GM18907 (cell line): ENCODE measurements at regions not wholly inside any gene's neighbourhood (a gene's known extent, or its start where the extent isn't known, plus 50 kb on each side); places are given as distances from the start of the nearest gene placed in this dataset.
A peak's percentile ranks its signal among the peaks of the same experiment; 100 is the strongest.

Source experiments
- ATAC-seq: cut with Tn5 transposase; IDR thresholded peaks from one replicate; pipeline ENCODE4 v1.9.1; 2021; ENCODE audit warnings: mild to moderate bottlenecking, moderate library complexity; ENCODE audit not compliant: unreplicated experiment

DNA sequence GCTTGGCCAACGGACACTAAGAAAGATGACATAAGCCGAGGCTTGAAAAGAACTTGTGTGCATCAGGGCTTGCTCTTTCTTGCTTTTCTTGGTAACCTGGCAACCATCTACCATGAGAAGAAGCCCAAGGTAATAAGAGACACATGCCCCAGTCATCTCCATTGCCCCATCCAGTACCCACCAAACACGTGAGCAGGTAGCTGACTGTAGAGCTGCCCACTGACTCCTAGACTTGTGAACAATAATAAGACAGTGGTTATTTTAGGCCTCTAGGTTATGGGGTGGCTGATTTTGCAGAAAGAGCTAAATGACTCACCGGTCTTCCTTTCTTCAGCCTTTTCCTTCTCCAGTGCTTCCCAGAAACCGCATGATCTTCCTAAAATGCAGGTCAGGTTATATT, 105.0 kb upstream of the JUN start:
- no peak for ATAC-seq

DNA sequence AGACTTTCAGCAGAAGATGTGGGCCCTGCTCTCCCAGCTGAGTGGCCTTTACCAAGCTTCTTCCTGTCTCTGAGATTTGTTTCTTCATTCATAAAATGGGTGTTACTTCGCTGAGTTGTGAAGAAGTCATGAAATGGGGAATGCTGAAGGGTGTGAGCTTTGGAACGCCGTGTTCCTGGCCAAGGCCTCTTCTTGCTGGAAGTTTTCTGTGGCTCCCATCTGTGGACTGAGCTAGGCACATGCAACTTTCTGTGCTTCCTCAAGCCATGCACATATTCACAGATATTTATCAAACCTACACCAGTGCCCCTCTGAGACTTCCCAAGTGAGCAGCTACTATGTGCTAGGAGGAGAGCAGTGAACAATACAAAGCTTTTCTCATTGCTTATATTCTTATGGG, 106.3 kb upstream of the JUN start:
- no peak for ATAC-seq

DNA sequence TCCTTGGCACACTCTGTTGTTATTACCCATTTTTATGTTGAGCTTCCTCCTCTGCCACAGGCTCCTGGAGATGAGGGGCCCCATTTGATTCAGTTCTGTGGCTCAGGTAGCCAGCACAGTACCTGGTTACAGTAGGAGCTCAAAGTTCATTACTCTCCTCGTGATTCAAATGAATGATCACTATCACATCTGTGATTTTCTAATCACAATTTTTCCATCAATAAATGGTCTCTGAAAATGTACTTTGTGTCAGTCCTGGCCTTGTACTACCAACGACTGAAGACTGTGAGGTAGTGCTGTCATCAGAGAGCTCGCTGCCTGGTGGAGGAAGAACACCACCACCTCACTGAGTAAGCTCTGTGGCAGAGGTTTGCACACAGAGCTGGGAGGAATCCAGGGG, 106.8 kb upstream of the JUN start:
- ATAC-seq = no peak

DNA sequence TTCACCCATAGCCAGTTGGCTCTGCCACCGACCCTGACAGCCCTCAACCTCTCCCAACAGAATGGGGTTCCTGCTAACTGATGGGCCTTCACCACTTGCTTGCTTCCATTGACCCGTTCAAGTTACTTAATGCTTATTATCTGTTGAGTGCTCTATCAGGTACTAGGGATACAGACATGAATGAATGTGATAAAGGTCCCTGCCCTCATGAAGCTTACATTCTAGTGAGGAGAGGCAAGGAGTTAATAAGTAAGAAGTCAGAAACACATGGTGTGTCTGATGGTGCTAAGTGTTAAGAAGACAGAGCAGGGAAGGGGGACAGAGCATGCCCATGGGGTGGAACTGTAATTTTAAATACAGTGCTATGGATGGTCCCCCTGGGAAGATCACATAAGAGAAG, 107.5 kb upstream of the JUN start:
- ATAC-seq = no peak

DNA sequence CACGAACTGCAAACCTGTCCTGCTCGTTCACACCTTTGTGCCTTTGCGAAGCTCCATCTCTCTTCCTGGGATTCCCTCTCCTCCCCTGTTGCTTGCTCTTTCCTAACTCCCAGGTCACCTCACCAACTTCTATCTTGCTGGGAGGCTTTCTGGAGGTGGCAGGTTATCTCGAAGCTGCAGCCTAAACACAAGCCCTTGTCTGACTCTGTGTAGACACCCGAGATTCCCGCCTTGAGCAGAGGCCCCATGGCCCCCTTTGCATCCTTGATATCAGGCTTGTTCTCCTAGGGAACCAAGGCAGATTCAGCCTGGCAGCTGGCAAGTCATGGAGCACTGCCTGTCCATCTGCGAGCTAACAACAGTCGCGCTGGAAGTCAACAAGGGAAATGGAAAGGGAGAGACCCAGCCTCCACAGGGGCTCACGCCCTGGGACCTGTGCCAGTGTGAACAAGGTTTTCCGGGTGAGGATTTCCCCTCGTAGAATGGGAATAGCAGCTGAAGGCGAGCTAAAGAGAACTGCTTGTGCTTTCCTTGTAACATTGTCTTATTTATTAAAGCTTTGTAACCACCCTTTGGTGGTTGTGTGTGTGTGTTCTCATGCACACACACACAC, 109.5 kb upstream of the JUN start:
- no peak for ATAC-seq

DNA sequence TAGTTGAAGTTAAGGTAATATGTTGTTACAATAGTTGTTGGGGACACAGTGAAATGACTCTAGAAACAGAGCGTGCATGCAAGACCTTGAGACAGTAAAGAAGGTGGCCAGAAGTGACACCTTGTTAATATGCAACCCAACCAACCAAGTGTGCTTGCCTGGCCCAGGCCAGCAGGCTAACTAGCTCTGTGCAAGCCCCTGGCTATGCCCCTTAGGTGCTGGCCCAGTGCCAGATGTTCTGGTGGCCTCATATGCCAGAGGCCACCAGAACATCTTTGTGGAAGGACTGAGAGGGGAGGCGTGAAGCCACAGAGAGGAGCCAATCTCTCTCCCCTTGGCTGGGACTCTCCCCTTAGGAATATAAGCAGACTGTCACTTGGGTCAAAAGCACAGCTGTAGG, 111.2 kb upstream of the JUN start:
- no peak for ATAC-seq

DNA sequence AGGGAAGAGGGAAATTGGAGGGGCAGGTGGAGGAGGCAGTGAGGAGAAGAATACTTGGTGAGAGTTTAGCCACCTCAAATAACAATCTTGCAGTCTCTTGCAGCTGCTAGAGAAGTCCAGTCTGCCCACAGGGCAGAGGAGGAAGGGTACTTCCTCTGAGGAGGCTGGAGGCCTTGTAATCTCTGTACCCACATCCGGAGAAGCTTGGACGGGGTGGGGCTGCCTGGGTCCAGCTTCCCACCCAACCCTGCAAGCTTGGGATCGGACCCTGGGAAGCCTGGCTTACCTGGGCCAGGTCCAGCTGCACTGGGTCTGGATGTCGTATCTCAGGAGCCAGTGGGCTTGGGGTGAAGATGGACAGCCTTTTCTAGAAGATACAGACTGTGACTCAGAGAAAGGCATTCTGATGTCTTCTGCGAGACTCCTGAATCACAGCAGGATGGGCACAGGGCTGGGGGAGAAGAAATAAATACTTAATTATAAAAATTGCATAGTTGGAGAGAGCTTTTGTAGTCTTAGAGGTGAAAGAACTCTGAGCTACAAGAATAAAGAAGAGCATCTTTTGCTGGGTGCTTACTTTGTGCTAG, 111.8 kb upstream of the JUN start:
- ATAC-seq = no peak

DNA sequence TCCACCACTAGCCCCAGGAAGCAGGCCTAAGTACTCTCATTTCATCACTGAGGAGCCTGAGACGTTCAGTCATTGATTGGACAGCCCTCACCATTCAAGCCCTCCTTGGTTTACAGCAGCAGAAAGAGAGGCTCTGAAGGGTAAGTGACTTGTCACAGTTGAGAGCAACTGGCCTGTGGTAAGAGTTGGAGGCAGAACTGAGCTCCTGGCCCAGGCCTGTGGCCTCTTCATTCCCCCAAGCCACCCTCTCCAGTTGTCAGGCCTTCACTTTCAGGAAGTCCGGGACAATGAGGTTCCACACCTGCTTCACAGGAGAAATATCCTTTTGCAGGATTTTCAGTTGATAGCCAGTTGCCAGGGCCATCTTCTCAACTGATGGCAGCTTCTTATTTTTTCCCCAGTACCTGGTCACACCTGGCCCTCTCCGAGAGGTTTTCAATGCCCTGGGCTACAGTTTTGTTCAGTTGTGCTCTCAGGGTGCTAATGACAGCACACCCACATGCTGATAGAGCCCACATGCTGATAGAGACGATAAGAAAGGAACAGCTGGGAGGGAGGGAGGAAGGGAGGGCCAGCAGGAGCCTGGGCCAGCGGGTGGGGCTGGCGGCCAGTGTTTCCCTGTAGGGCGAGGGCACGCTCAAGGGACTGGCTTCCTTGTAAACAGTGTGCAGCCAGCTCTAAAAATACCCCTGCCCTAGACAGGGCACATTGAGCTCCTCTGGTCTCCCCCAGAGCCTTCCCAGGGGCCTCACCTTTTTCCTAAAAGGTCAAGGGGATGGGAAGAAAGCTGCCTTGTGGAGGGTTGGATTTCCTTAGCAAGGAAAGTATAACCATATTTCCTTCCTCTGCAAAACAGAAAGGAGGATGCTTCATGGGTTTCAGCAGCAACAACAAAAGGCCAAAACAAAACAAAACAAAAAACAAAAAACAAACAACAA, 112.7 kb upstream of the JUN start:
- no peak for ATAC-seq

DNA sequence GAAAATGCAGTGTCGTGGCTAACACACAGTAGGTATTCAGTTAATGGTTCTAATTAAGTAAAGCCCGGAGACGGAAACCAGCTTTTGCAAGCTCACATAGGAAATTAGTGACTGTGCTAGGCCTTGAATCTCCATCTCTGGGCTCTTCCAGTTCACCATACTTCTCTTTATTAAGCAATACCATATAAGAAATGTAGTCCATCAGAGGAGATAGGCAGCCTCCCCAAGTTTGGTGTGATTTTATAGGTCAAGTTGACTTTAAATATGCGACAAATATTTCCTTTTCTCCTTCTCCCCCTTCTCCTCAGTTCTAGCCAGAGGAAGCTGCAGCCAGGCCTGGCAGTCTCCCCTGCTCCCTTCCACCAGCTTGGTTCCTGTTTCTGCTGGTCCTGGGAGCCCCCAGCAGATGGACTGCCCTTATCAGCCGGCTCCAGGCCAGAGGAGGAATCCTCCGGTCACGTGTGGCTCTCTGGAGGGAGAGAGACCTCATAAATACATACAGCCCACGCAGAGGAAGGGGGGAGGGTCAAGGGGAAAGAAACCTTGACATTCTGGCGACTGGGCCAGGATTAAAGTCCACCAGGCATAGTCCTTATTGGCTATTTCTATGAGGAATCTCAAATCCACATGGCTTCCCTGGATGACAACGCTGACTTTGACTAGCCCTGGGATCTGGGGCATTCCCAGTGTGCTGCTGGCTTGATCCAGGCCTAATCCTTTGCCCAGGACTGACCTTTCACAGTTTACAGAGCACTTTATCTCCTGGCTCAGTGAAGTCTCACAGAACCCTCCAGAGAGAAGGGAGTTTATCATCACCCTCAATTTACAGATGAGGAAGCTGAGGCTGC, 115.1 kb upstream of the JUN start:
- ATAC-seq = no peak

DNA sequence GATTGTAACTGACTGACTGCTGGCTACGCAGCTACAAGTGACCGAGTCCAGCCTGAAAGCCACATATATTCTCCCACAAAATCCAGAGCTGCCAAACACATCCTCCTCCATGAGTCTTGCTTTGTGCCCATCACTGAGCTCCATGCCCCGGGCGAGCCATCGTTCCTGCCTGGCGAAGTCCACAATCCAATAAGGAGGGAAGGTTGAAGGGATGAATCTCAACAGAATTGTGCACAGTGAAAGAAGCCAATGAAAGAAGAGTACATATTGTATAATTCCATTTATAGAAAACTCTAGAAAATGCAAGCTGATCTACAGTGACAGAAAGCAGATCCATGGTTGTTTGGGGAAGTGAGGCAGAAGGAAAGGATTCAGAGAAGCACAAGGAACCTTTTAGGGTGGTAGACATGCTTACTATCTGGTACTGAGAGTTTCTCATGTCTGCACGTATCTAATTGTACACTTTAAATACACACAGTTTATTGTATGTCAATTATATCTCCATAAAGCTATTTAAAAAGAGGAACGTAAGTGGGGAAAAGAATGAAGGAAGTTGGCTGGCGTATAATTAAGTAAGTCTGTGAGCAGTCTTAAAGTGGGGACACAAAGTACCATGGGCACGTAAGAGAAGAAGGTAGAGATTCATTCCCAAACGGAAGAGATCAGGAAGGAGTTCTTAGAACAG, 115.9 kb upstream of the JUN start:
- ATAC-seq = no peak

DNA sequence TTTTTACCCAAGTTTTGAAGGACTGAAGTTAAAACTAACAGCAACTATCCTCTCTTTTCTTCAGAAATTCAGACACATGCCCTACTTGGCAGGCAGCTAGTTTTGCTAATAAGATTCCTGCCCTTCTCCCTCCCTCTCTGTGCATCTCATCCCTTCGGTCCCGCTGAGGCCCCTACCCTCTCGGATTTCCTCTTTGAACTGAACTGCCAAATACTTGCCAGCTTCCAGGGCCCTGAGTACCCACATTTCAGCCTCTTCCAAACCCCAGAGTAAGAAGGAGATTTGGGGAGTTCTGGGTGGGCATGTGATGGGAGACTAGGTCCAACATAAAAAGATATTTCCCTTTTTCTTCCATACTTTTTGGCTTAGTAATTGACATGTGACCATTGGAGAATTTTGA, 116.5 kb upstream of the JUN start:
- no peak for ATAC-seq

DNA sequence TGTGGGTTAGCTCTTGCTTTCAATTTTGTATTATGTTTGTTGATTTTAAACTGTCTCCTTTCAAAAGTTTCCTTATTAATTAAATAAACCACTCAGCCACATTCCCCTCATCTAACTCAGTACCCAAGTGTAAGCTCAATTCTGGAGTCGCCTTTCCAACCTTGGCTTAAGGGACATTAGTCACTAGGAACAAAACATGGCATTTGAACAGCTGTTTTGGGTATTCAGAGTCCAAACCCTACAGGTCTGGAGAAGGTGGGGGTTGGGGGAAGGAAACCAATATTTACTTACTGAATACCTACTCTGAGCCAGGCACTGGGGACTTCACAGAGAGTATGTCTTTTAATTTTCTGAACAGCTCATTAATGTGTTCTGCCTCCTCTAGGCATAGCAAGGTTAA, 117.2 kb upstream of the JUN start:
- no peak for ATAC-seq

DNA sequence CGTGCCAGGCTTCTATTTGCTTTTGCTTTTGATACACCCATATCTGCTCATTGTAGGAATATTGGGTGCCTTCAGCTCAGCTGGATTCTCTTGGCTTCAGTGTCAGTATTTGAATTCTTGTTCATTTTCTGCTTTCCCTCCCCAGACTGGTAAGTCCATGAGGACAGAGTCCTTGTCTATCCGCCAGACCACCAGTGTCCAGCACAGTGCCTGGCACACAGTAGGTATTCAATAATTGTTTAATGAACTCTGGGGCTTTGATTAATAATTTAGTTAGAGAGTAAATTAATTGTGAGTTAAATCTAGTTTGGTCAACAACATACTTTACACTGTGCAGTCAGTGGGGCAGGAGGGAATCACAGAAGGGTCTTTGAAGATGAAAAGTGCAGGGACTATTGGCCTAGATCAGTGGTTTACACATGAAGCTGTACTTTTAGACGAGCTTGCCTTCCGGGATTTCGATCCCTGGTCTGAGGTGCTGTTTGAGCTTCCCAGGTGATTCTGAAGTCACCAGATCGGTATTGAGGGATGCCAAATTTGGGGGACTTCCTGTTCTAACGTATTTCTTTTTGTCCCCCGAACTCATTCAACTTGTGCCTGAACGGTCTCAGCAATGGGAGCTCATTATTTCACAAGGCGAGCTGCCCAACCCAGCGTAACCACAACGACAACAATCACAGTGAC, 119.1 kb upstream of the JUN start:
- ATAC-seq = no peak

DNA sequence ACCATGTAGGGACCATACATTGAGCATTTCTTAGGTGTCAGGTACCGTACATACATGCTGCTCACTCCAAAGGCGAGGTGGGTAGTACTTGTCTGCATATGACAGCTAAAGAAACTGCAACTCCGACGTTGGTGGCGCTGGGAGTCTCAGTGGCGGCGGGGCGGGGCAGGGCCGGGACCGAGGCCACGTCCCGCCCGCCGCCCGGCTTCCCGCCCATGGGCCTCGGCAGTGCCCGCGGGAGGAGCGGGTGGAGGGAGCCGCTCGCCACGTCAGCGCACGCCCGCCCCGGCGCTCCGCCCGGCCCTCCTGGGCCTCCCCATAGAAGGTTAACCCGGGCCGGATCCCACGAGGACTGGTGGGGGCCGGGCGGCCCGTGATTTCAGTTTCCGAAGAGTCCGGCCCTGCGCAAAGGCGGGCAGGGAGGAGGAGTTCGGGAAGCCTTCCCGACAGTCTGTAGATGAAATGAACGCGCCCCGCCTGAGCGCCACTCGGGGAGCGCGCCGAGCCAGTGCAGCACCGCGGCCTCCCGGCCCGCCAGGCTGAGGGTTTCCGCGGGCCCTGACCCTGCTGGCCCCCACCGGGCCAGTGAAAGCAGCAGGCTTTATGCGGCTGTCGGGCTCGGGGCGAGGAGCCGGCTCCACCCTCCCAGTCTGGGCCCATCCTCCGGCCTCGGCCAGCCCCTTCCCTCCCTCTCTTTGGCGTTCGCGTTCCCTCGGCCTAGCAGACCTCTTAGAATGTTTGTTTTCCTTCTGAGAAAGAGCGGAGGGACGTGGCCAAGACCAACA, 119.9 kb upstream of the JUN start:
- peak; percentile 89 for ATAC-seq

DNA sequence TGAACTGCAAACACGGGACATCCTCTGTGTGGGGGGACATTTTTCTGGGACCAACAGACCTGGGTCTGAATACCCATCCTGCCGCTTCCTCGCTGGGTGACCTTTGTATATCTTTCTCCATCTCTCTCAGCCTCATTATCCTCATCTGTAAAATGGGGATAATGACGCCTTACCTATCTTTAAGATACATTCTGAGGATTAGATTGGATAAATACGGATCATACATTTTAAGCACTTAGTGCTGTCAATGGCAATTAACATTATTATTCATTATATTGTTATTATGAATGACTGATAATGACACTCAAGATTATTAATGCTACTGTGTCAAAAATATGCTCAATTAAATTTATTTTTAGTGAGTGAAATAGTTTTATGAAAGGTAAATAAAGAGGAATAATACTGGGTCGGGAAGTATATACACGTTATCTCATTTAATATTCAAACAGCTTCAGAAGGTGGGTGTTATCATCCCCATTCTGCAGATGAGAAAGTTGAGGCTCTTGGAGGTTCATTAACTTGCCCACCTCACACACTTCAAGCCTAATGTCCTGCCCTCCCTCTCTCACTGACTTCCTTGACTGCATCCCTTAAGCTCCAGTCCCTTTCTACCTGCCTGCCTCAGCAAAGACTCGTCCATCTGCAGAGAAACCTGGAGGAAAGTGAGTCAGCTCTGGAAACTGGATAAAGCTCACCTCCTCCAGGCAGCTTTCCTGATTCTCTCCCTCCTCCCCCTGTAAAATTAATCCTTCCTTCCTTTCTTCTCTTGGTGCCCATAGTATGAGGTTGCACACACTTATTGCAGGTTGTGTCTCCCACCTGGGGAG, 120.7 kb upstream of the JUN start:
- ATAC-seq = no peak

DNA sequence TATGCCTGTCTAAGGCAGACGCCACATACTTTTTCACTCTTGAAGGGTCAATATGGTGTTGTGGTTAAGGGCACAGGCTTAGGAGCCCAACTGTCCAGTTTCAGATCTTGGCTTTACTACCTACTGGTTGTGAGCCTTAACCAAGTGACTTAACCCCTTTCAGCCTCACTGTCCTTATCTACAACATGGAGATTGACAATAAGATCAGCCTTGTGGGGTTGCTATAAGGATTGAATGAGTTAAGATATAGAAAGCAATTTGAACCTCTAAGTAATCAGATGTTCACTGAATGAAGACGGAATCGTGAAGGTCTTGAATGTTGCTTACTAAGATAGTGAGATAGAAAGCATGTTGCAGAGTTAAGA, 121.3 kb upstream of the JUN start:
- no peak for ATAC-seq

DNA sequence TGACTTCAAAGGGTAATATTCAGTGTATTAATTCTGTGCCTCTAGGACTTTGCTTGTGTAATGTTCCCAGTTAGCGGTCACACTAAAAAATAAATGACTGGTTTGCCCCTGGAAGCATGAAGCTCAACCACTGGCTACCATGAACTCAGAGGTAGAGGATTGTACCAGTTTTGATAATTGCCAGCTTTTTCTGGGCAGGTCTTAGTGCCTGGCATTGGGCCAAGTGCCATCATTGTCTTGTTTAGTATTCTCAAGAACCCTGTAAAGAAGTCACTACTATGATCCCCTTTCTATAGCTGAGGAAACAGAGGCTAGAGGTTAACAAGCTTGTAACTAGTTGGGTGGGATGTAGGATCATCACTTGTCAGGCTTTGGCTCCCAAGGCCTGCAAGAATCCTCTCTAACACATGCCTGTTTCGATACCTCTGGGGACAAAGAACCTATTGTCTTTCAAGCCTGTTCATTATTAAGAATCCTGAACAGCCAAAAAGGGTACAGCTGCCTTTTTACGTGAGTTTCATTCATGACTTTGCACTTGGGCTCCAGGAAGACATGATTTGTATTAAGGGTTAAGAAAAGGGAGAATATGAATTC, 121.9 kb upstream of the JUN start:
- no peak for ATAC-seq

DNA sequence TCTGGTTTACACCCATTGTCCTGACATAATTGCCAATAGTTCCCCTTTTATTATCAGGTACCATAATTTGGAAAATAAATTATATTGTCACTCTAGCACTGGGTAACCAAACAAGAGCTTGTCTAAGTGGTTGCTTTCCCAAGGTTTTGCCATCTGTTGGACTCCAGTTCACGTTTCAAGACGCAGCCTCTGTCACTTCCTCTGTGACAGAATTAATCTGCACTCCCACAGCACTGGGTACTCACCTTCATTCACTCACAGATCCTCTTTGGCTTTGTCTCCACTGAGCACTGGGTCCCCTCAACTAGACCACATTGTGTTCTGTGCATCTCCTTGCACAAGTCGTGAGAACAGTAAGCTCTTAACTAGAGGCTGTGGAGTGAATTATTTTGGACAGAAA, 123.6 kb upstream of the JUN start:
- no peak for ATAC-seq
